ENCODE measurements at regions not wholly inside any gene's neighbourhood (a gene's known extent, or its start where the extent isn't known, plus 50 kb on each side); places are given as distances from the start of the nearest gene placed in this dataset.

- no peak for DNase-seq
Observed at GRCh38 chr5:172588380-172588779, 52.7 kb upstream of the NEURL1B start.

GRCh38 chr5:172587061-172587405, 54.0 kb upstream of the NEURL1B start:
- DNase-seq = no peak

GRCh38 chr5:172586125-172587060, 54.7 kb upstream of the NEURL1B start:
- DNase-seq = peak; percentile 33

- DNase-seq = peak; percentile 22
Observed at GRCh38 chr5:172585114-172585513, 55.9 kb upstream of the NEURL1B start.

- DNase-seq = no peak
Observed at GRCh38 chr5:172584638-172585037, 56.4 kb upstream of the NEURL1B start.

GRCh38 chr5:172583931-172584511, 57.0 kb upstream of the NEURL1B start:
- peak; percentile 6 for DNase-seq

- DNase-seq = no peak
Observed at GRCh38 chr5:172582940-172583339, 58.1 kb upstream of the NEURL1B start.

GRCh38 chr5:172581315-172581714, 59.7 kb upstream of the NEURL1B start:
- DNase-seq = peak; percentile 11

GRCh38 chr5:172579403-172579990, 61.6 kb upstream of the NEURL1B start:
- no peak for DNase-seq

- no peak for DNase-seq
Observed at GRCh38 chr5:172577267-172577909, 63.7 kb upstream of the NEURL1B start.

- DNase-seq = no peak
Observed at GRCh38 chr5:172575816-172576545, 65.1 kb upstream of the NEURL1B start.

GRCh38 chr5:172575416-172575815, 65.6 kb upstream of the NEURL1B start:
- DNase-seq = no peak

- no peak for DNase-seq
Observed at GRCh38 chr5:172574871-172575223, 66.2 kb upstream of the NEURL1B start.

- no peak for DNase-seq
Observed at GRCh38 chr5:172573986-172574870, 66.8 kb upstream of the NEURL1B start.

- no peak for DNase-seq
Observed at GRCh38 chr5:172573120-172573882, 67.8 kb upstream of the NEURL1B start.

GRCh38 chr5:172572440-172572839, 68.6 kb upstream of the NEURL1B start:
- no peak for DNase-seq

GRCh38 chr5:172571892-172572291, 69.2 kb upstream of the NEURL1B start:
- DNase-seq = no peak

- DNase-seq = no peak
Observed at GRCh38 chr5:172571413-172571812, 69.7 kb upstream of the NEURL1B start.

GRCh38 chr5:172570594-172571334, 70.3 kb upstream of the NEURL1B start:
- DNase-seq = no peak

GRCh38 chr5:172569861-172570558, 71.1 kb upstream of the NEURL1B start:
- no peak for DNase-seq

All from NCI-H82 (cell line).